Mesenteric fat pad (tissue), 1 donor: ENCODE measurements at regions not wholly inside any gene's neighbourhood (a gene's known extent, or its start where the extent isn't known, plus 50 kb on each side); places are given as distances from the start of the nearest gene placed in this dataset.

Source experiments
- DNase-seq: peaks from one replicate; pipeline ENCODE4 v3.0.0-alpha.2; 2020; ENCODE audit warnings: low spot score
- donor health status: DM: yes; HTN: yes; CAD: no.

DNA sequence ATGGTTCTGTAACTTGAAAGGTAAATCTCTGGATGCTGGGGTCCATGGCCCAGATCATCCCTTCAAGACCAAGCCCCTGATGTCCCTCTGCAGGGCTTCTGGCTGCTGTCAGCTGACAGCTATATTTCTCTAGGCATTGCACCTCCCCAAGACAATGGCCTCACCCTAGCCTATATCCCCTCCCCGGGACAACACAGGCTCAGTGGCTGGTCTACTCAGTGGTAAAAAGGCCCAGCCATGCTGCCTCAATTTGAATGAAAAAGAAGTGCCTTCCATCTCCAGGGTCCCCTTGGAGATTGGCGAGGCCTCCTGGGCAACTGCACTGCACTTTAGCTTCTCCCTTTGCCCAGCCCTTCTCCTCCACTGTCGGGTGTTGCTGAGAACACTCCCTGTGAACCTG, 602.8 kb downstream of the CDH26 start:
- DNase-seq, result no peak

- no peak for DNase-seq
Measured at GRCh38 chr20:60565083-60565482, 606.9 kb downstream of the CDH26 start.

- no peak for DNase-seq
Measured at GRCh38 chr20:60565551-60565950, 607.3 kb downstream of the CDH26 start.

GRCh38 chr20:60569116-60569515, 610.9 kb downstream of the CDH26 start:
- DNase-seq, result no peak

- no peak for DNase-seq
Measured at GRCh38 chr20:60570481-60571277, 612.5 kb downstream of the CDH26 start.

DNA sequence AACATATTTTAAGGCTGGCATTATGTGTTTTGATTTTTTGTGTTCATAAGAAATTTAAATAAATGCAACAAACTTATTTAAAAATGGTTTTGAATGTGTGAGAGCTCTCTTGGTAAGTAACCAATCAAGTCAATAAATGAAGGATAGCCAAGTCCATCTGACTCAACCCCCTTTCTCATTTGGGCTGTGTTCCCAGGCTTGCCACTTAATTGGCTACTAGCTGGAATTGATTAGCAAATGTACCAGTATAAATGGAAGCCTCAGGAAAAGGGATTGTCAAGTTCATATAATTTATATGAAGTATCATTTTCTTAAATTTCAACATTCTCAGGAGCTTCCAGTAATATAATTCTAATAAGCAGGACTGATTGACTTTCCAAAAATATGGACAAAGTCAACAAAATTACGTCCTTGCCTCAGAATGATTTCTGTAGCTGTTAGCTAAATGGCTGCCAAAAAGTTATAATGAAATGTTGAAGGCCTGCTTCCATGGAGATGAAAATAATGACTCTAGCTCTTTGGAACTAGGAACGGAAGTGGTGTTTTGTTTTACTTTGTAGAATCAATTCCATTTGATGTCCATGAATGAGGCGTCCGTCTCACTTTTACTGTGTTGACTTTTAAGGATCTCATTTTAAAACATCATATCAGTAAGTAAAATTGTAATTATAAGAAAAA, 614.9 kb downstream of the CDH26 start:
- no peak for DNase-seq

- DNase-seq, result no peak
Measured at GRCh38 chr20:60576236-60576635, 618.0 kb downstream of the CDH26 start.

GRCh38 chr20:60579941-60580515, 621.8 kb downstream of the CDH26 start:
- DNase-seq, result no peak

GRCh38 chr20:60581606-60582115, 623.4 kb downstream of the CDH26 start:
- no peak for DNase-seq

GRCh38 chr20:60583741-60584140, 625.5 kb downstream of the CDH26 start:
- DNase-seq, result no peak

DNA sequence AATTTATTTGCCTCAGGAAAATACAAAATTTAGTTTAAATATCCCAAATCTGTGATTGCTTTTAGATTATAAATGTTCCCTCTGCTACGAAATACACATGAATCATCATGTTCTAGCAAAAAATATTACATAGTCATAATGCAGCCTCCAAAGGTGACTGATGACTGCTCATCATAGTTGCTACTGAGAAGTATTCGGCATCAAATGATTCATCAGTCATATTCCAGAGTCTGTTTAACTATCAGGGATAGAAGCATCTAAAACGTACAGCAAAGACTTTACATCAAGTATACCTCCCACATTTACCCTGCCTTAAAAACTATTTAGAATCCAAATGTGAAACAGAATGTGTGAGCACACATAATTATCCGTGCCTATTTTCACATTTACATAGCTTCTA, 626.0 kb downstream of the CDH26 start:
- no peak for DNase-seq

GRCh38 chr20:60585651-60586050, 627.4 kb downstream of the CDH26 start:
- no peak for DNase-seq

GRCh38 chr20:60586269-60587050, 628.2 kb downstream of the CDH26 start:
- DNase-seq, result no peak

DNA sequence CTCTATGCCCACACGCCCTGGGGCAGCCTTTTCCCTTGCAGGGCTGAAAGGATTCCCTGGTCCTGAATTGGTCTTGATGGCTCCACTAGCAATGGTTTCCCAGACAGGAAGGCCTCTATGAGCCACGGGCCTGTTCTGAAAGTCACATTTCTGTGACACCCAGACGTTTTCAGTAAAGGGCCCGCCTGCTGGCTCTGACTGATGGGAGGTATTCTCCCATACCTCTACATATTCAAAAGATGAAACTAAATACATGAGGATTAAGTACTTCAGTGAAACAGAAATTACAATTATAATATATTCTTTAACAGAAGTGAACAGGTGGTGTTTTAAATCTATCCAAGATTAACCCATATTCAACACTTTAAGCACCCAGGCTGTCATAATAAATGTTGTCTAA, 629.8 kb downstream of the CDH26 start:
- DNase-seq, result no peak

DNA sequence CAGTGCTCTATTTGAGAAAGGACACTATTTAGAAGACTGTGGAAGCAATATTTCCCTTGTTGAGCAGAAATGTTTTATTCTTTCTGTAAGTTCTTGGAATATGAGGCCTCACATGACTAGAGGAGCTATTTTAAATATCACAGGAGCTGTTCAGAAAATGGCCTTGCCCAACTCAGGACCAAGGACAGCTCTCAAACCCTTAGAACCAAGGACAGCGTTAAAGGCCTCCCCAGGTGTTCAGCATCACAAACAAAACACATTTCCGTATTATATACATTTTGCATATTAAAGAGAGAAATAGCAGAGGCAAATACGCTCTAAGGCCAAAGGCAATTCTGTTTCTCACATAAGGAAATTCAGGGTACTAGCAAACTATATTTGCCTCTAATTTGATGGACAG, 631.4 kb downstream of the CDH26 start:
- no peak for DNase-seq

- DNase-seq, result no peak
Measured at GRCh38 chr20:60591172-60591799, 633.1 kb downstream of the CDH26 start.

- DNase-seq, result no peak
Measured at GRCh38 chr20:60598528-60598927, 640.3 kb downstream of the CDH26 start.

- DNase-seq, result no peak
Measured at GRCh38 chr20:60599381-60599780, 641.2 kb downstream of the CDH26 start.

DNA sequence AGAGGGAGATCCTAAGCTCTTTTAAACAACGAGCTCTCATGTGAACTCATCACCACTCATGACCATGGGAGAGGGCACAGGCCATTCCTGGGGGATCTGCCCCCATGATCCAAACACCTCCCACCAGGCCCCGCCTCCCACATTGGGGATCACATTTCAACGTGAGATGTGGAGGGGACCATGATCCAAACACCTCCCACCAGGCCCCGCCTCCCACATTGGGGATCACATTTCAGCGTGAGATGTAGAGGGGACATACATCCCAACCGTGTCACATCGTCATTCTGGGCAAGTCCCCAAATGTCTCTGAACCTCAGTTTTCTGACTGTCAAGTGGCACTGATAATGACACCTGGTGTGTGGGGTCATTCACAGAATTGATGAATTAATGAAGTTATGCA, 641.8 kb downstream of the CDH26 start:
- DNase-seq, result no peak

- DNase-seq, result no peak
Measured at GRCh38 chr20:60624066-60624465, 628.0 kb upstream of the CDH4 start.
